Central memory CD8-positive, alpha-beta T cell (primary cell): ENCODE measurements at regions not wholly inside any gene's neighbourhood (a gene's known extent, or its start where the extent isn't known, plus 50 kb on each side); places are given as distances from the start of the nearest gene placed in this dataset.
"Not testable (repeated sequence)": the region's sequence is repeated elsewhere in the genome, so short reads cannot be mapped to it uniquely, and the experiment has no call there.

Source experiments
- ATAC-seq: fragments of 150-1000 bp; cut with Tn5 transposase; replicated peaks from 2 replicates; pipeline ENCODE4 v1.10.0; 2022; ENCODE audit warnings: mild to moderate bottlenecking, moderate FRiP score, moderate number of reproducible peaks; ENCODE audit not compliant: poor library complexity, severe bottlenecking; ENCODE audit errors: extremely low read depth
- DNase-seq, 2 donors: peaks; one replicate each; pipeline ENCODE4 v3.0.0; 2021; ENCODE audit warnings: low spot score in 2 of 2
- H3K27ac Mint-ChIP-seq: one replicate; pipeline ENCODE4 v1.8.0; 2022; ENCODE audit warnings: low read depth, mild to moderate bottlenecking, moderate library complexity, mixed read lengths
- H3K27me3 Mint-ChIP-seq: one replicate; pipeline ENCODE4 v1.8.0; 2022; ENCODE audit warnings: mixed read lengths
- H3K36me3 Mint-ChIP-seq: one replicate; pipeline ENCODE4 v1.8.0; 2022; ENCODE audit warnings: mild to moderate bottlenecking, moderate library complexity, mixed read lengths; ENCODE audit not compliant: insufficient read depth
- H3K4me1 Mint-ChIP-seq: one replicate; pipeline ENCODE4 v1.8.0; 2022; ENCODE audit warnings: mixed read lengths
- H3K4me3 Mint-ChIP-seq: one replicate; pipeline ENCODE4 v1.8.0; 2022; ENCODE audit warnings: mild to moderate bottlenecking, moderate library complexity, mixed read lengths
- H3K9me3 Mint-ChIP-seq: one replicate; pipeline ENCODE4 v1.8.0; 2022; ENCODE audit warnings: mixed read lengths

GRCh38 chr5:106818552-106818951 lies 852.2 kb downstream of the EFNA5 start:
- Mint-ChIP-seq H3K27me3 (no peaks in the 10 kb centered on the region), H3K4me1 (no peaks in the 10 kb centered on the region), H3K36me3 (no peaks in the 10 kb centered on the region), H3K9me3 (no peaks in the 10 kb centered on the region), H3K4me3 (no peak overlapping the region), H3K27ac (no peak overlapping the region)
- DNase-seq: no peak
- no peak for ATAC-seq

- Mint-ChIP-seq H3K27me3 (no peaks in the 10 kb centered on the region), H3K4me1 (no peaks in the 10 kb centered on the region), H3K9me3 (no peaks in the 10 kb centered on the region), H3K27ac (no peak overlapping the region), H3K4me3 (no peak overlapping the region), H3K36me3 (no peaks in the 10 kb centered on the region)
- DNase-seq: no peak
- no peak for ATAC-seq
Observed at GRCh38 chr5:106814961-106815360, 855.8 kb downstream of the EFNA5 start.

GRCh38 chr5:106801554-106801953 lies 869.2 kb downstream of the EFNA5 start:
- Mint-ChIP-seq H3K4me1 (no peaks in the 10 kb centered on the region), H3K27me3 (no peaks in the 10 kb centered on the region), H3K27ac (no peak overlapping the region), H3K4me3 (no peak overlapping the region), H3K36me3 (no peaks in the 10 kb centered on the region), H3K9me3 (no peaks in the 10 kb centered on the region)
- ATAC-seq (no peak), DNase-seq (no peak)

DNA sequence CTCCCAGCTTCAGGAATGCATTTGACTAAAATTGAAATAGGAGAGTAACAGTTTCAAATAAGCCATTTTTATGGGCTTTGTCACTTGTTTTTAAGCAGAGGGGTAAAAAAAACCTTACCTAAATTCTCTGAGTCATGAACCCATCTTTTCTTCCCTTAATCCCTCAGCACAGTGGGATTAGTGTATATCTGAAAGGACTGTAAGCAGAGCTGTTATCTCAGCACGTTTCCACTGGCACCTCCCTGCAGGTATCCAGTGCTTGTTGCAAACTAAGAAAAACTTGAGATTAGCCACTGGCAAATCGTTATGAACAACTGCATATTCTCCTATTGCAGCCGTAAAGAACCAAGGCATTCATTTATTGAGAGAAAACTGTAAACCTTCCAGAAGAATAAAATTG lies 872.7 kb downstream of the EFNA5 start:
- DNase-seq (no peak), ATAC-seq (no peak)
- Mint-ChIP-seq H3K4me1 (no peaks in the 10 kb centered on the region), H3K27ac (no peak overlapping the region), H3K9me3 (no peaks in the 10 kb centered on the region), H3K27me3 (no peaks in the 10 kb centered on the region), H3K4me3 (no peak overlapping the region), H3K36me3 (no peaks in the 10 kb centered on the region)

- no peak overlapping the region for H3K27ac Mint-ChIP-seq
- no peaks in the 10 kb centered on the region for H3K27me3 Mint-ChIP-seq
- H3K4me3 Mint-ChIP-seq: no peak overlapping the region
- DNase-seq: no peak
- no peak for ATAC-seq
- H3K9me3 Mint-ChIP-seq: no peaks in the 10 kb centered on the region
- H3K4me1 Mint-ChIP-seq: no peaks in the 10 kb centered on the region
- no peaks in the 10 kb centered on the region for H3K36me3 Mint-ChIP-seq
Observed at GRCh38 chr5:106796081-106796480, 874.7 kb downstream of the EFNA5 start.

DNA sequence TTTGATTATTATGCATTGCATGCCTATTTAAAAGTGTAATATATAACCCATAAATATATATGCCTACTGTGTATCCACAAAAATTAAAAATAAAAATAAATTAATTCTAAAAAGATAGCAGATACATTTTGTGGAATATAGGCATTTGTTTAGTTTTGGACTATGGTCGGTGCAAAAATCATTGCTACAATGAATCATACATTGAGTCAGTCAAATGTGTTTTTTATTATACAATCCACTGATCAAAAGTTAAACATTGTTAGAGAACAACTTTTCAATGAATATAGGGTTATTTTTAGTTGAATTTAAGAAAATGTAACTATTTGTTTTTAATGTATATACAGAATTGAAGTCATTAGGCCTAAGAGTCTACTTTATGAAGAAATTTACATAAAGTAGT lies 885.9 kb downstream of the EFNA5 start:
- ATAC-seq: no peak
- no peak overlapping the region for H3K4me3 Mint-ChIP-seq
- H3K9me3 Mint-ChIP-seq: no peaks in the 10 kb centered on the region
- no peak for DNase-seq
- no peak overlapping the region for H3K27ac Mint-ChIP-seq
- no peaks in the 10 kb centered on the region for H3K4me1 Mint-ChIP-seq
- H3K27me3 Mint-ChIP-seq: no peaks in the 10 kb centered on the region
- H3K36me3 Mint-ChIP-seq: no peaks in the 10 kb centered on the region

GRCh38 chr5:106780355-106780754 lies 890.4 kb downstream of the EFNA5 start:
- Mint-ChIP-seq H3K4me1 (no peaks in the 10 kb centered on the region), H3K9me3 (no peaks in the 10 kb centered on the region), H3K27ac (no peak overlapping the region), H3K27me3 (no peaks in the 10 kb centered on the region), H3K4me3 (no peak overlapping the region), H3K36me3 (no peaks in the 10 kb centered on the region)
- no peak for DNase-seq
- no peak for ATAC-seq

DNA sequence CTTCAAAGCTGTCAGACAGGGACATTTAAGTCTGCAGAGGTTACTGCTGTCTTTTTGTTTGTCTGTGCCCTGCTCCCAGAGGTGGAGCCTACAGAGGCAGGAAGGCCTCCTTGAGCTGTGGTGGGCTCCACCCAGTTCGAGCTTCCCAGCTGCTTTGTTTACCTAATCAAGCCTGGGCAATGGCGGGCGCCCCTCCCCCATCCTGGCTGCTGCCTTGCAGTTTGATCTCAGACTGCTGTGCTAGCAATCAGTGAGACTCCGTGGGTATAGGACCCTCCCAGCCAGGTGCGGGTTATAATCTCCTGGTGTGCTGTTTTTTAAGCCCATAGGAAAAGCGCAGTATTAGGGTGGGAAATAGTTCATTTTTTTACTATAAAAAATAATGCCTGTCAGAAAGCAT lies 894.2 kb downstream of the EFNA5 start:
- not testable (repeated sequence) for H3K27ac Mint-ChIP-seq, DNase-seq, ATAC-seq, H3K27me3 Mint-ChIP-seq, H3K4me3 Mint-ChIP-seq, H3K36me3 Mint-ChIP-seq, H3K4me1 Mint-ChIP-seq, H3K9me3 Mint-ChIP-seq

- DNase-seq: no peak
- no peaks in the 10 kb centered on the region for H3K9me3 Mint-ChIP-seq
- H3K36me3 Mint-ChIP-seq: no peaks in the 10 kb centered on the region
- no peak overlapping the region for H3K27ac Mint-ChIP-seq
- H3K4me1 Mint-ChIP-seq: no peaks in the 10 kb centered on the region
- no peak overlapping the region for H3K4me3 Mint-ChIP-seq
- no peaks in the 10 kb centered on the region for H3K27me3 Mint-ChIP-seq
- no peak for ATAC-seq
Observed at GRCh38 chr5:106768392-106768791, 902.3 kb downstream of the EFNA5 start.

DNA sequence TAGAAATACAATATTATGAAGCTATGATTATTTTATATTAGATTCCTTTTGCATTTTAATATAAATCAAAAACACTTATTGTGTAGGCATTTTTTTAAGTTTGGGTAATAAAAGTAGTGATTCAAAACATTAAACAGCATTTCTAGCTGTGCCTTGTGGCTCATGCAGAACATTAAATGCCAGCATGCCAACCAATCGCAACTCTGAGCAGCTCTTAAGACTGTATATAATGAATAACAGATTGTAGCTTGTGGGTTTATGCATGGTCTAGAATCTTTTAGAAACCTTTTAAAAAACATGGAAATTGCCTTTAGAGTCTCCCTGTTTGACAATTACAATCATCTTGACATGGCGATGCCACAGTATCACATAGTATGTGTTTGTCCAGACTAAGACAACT lies 903.8 kb downstream of the EFNA5 start:
- Mint-ChIP-seq H3K9me3 (peaks cover 4% of the 10 kb centered on the region), H3K36me3 (no peaks in the 10 kb centered on the region), H3K27ac (no peak overlapping the region), H3K4me3 (no peak overlapping the region), H3K4me1 (no peaks in the 10 kb centered on the region), H3K27me3 (no peaks in the 10 kb centered on the region)
- DNase-seq: no peak
- no peak for ATAC-seq

DNA sequence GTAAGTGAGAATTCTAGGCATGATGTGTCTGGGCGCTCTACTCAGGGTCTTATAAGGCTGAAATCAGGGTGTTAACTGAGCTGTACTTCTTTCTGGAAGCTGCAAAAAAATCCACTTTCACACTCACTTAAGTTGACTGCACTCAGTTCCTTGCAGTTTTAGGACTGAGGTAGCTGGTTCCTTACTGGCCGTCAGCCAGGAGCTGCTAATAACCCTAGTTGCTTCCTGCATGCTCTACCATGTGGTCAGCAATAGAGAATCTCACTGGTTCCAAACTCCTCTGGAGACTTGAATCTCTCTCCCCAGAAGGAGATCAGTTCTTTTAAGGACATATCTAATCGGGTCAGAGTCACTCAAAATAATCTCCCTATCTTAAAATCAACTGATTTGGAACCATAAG lies 911.2 kb downstream of the EFNA5 start:
- DNase-seq: no peak
- H3K27me3 Mint-ChIP-seq: no peaks in the 10 kb centered on the region

DNA sequence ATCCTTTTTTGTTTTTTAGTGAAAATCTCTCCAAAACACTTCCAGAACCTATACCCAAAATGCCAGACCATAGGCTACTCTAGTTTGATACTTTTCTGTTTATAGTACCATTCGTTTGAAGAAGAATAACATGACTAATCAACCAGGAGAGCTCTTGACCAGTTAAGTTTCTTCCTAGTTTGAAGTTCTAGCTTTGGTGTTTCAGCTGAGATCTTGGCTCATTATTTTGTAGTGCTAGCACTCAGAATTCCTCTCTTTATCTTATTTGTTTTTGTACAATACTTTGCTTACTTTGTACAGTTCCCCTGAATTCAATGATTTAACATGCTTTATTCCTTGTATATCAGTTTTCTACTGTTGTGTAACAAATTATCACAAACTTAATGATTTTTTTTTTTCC lies 911.6 kb downstream of the EFNA5 start:
- DNase-seq: no peak
- Mint-ChIP-seq H3K4me1 (no peaks in the 10 kb centered on the region), H3K36me3 (no peaks in the 10 kb centered on the region), H3K27ac (no peak overlapping the region), H3K4me3 (no peak overlapping the region), H3K9me3 (peaks cover 5% of the 10 kb centered on the region), H3K27me3 (no peaks in the 10 kb centered on the region)
- no peak for ATAC-seq

More for the DNA sequence above, 911.2 kb downstream of the EFNA5 start:
- Mint-ChIP-seq H3K9me3 (peaks cover 5% of the 10 kb centered on the region), H3K4me3 (no peak overlapping the region), H3K4me1 (no peaks in the 10 kb centered on the region), H3K36me3 (no peaks in the 10 kb centered on the region), H3K27ac (no peak overlapping the region)
- no peak for ATAC-seq

- H3K36me3 Mint-ChIP-seq: no peaks in the 10 kb centered on the region
- no peak for DNase-seq
- no peaks in the 10 kb centered on the region for H3K27me3 Mint-ChIP-seq
- H3K9me3 Mint-ChIP-seq: peaks cover 5% of the 10 kb centered on the region
- H3K4me1 Mint-ChIP-seq: no peaks in the 10 kb centered on the region
- no peak for ATAC-seq
- no peak overlapping the region for H3K27ac Mint-ChIP-seq
- H3K4me3 Mint-ChIP-seq: no peak overlapping the region
Observed at GRCh38 chr5:106757672-106758071, 913.1 kb downstream of the EFNA5 start.

DNA sequence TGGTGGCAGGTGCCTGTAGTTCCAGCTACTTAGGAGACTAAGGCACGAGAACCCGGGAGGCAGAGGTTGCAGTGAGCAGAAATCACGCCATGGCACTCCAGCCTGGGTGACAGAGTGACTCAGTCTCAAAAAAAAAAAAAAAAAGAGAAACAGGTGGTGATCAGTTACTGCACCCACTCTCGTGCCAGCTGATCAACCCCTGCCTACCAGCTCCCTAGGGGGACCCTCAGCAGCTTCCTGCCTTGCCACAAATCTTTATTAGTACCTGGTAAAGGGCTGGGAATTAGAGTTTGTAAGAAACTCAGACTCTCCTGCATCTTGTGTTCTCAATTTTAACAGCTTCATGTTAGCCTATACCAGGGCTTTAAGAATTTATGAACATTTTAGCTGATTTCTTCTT lies 914.9 kb downstream of the EFNA5 start:
- Mint-ChIP-seq H3K27ac (no peak overlapping the region), H3K4me3 (no peak overlapping the region), H3K27me3 (no peaks in the 10 kb centered on the region), H3K4me1 (no peaks in the 10 kb centered on the region), H3K9me3 (no peaks in the 10 kb centered on the region), H3K36me3 (no peaks in the 10 kb centered on the region)
- no peak for ATAC-seq
- no peak for DNase-seq
